Tongue (tissue), 2 donors: ENCODE measurements at regions not wholly inside any gene's neighbourhood (a gene's known extent, or its start where the extent isn't known, plus 50 kb on each side); places are given as distances from the start of the nearest gene placed in this dataset.

Source experiments
- DNase-seq: peaks from one replicate; pipeline ENCODE4 v3.0.0-alpha.2; 2015
- small RNA-seq: library from RNA; depleted of rRNA; stranded (forward); fragments of <200 nt; gene quantifications from one replicate; pipeline ENCODE3, GENCODE V24; 2014; ENCODE audit warnings: low replicate concordance

DNA sequence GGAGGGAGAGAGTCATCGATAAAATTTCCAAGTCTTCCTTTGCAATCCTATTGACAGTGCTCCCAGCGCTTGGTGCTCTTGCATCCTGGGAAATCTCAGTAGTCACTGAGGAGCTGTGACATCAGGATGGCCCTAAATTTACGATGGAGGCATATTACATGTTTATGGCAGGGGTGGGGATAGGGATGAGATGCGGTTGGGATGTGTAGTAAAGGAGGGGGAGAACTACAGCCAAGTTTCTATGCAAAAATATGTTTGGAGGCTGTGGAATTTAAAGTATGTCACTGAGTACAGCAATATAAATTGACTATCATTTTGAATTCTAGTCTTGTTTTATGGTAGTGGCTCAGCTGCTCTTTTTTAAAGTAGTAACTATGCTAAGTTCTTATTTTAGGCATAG lies 544.9 kb downstream of the PKHD1 start:
- no peak for DNase-seq

DNA sequence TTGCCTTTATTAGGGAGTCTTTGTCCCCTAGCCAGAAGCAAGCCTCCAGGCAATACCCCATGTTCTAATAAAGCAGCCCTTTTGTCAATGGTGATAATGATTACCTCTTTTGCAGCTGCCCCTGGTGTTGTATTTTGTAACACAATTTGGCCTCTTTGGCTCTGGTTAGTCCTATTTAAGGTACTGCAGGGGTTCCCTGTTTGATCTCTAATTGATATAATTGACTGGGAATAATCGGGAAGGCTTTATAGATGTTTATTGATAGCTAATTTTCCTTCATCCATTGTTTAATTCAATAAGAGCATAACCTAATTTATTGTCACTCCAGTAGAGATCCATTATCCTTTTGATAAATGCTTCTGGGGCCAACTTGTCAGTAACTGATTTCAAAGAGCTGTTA lies 537.2 kb downstream of the PKHD1 start:
- DNase-seq, result no peak

DNA sequence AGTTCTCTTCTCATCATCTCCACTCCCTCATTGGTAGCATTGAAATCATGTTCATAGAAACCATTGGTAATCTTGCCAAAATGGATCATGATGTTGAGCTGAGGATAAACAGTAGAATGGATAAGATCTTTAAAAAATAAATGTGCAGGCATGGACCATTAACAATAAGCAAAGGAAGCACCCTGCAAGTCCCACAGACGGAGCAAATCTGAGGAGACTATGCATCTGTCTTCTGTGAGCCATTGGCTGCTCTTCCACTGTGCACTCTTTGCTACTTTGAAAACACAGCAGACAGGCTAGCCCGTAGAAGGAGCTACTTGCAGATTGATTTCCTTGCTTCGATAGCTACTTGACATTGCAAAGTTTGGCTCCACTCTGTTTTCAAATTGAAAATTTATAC lies 535.0 kb downstream of the PKHD1 start:
- DNase-seq, result no peak

DNA sequence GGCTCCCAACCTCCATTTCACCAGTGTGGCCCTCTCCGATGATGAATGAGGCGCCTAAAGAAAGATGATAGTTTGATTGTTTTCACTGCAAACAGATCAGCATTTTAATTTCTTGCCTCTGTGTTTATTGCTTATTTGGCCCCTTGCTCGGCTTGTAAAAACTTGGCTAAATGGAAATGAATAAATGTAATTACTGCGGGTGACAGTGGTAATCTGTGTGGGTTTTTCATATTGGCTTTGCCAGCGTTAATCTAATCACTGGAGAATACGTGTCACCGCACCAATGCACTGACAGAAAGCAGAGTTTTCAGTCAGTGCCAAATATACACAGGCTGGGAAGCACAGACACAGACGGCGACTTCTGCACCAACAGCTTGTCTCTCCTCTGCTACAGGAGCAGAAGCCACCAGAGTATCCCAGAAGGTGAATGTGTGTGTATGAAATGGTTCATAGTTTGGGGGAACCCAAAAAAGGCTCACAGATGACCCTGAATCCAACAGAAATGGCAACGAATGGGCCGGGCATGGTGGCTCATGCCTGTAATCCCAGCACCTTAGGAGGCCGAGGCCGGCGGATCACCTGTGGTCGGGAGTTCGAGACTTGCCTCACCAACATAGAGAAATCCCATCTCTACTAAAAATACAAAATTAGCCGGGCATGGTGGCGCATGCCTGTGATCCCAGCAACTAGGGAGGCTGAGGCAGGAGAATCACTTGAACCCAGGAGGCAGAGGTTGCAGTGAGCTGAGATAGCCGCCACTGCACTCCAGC lies 534.0 kb downstream of the PKHD1 start:
- DNase-seq, result no peak

DNA sequence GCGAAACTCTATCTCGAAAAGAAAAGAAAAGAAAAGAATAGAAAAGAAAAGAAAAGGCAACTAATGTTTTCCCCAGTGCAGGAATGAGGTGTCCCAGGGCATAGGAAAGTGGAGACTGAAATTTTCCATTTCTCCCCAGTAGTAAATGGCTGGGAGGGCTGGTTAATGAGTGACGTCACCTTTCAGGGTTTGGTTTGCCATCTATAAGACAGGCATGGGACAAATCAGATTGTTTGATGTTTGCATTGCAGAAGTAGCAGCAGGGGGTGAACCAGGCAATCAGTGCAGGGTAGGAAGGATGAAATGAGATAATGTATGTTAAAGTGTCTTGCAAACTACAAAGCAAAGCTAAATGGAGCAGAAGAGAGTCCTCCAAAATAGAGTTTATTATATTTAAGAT lies 533.4 kb downstream of the PKHD1 start:
- no peak for DNase-seq

DNA sequence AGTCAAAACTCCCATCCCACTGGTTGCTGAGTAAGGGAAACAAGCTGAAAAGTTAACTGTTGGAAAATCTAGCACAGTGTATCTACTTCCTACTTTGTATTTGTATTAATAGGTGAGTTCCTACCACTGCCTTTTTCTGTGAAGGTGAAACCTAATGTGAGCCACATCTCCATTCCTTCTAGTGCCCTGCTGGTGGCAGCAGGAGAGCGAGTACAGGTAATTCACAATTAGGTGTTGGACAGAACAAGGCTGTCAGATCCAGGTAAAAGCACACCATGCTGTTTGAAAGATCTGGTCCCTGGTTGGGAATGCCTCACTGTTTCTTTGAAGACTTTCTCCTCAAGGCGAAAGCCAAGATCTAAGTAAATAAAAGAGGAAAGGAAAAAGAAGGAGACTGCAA lies 528.4 kb downstream of the PKHD1 start:
- no peak for DNase-seq

DNA sequence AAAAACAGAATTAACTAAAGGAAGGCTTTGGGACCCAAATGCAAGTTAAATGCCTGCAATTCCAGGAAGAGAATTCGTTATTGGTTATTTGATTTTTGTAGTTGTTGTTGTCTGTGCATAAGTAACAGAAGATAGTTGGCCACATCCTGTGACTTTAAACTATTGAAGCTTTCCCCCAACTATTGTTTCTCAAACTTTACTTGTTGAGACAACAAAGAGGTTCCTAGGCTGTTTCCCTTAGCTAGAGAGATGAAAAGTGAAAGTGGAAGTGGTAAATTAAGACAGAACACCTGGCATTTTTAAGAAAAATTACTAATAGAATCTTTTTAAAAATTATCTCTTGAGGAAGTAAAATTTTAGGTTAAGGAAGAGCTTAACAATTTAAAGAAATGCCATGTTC lies 525.2 kb downstream of the PKHD1 start:
- DNase-seq, result no peak

Small RNA genes in the stretch of these regions (small RNA-seq; reads per million reads assigned to genes)
- 0.05 reads per million for gene RF00572
